Suppressor macrophage (primary cell): ENCODE measurements at regions not wholly inside any gene's neighbourhood (a gene's known extent, or its start where the extent isn't known, plus 50 kb on each side); places are given as distances from the start of the nearest gene placed in this dataset.

Experiments
- DNase-seq, 4 experiments: peaks; one replicate each; pipeline ENCODE4 v3.0.0-alpha.2; 2020 to 2022

DNA sequence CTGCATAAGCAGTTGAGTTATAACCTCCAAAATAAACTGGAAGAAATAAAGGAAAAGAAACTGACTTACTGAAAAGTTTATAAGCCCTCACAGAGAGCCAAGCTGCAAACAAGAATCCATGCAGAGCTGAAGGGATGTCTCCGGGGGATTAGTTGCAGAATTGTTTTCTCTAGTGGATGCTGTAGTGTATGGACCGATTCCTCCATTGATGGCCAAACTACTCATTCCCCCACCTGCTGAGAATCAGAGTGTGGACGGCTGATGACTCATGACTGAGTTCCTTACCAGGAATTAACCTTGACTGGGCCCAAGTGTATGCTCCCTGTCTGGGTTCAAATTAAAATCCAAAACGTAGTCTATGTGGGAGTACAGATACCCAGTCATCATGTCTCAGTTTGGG lies 93.9 kb upstream of the CDH8 start:
- no peak for DNase-seq

DNA sequence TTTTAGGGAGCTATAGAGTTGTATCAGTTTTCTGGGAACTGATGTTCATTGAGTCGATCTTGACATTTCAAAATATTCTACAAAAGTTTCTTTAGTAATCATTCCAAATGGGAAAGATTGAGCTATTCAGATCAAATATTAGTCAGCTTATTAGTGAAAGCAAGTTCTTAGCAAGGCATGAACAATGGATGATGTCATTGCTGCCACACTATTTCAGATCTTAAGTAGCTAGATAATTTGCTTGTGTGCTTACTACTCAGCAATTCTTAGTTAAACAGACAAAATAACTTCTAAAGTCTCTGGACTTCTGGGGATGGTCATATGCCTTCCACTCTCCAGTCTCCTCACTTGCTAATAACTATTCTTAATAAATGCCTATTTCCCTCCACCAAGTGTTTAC lies 69.0 kb upstream of the CDH8 start:
- DNase-seq: no peak

DNA sequence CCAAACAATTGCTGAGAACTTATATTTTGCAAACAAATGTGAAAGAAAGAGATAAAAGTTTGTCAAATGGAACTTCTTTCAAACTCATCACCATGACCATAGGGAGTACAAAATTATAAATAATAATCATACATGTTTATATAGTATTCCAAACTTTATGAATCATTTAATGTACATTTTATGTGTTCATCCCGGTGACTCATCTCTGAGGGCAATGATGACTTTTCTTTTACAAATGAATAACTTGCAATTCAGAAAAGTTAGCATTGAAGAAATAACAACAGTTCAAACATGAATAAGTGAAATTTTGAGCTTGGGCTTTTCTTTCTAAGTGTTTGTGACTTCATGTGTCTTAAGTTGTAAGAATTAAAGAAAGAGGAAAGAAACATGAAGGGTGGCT lies 66.3 kb upstream of the CDH8 start:
- no peak for DNase-seq

DNA sequence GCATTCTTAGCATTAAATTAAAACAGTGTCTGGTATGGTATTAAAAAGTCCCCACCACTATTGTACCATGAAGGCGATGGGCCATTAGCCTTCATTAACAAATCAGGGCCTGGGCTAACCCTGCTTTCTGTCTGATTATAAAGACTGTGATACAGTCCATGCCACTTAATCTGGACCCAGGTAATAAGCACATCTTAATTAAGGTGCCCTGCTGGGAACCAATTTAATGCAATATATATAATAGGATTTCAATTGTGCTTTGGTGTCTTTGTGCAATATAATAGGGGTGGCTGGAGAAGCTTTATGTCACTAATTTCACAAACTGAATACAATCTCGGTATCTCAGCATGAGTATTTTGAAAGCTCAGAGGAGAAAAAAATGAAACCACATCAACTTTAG lies 64.4 kb upstream of the CDH8 start:
- no peak for DNase-seq

DNA sequence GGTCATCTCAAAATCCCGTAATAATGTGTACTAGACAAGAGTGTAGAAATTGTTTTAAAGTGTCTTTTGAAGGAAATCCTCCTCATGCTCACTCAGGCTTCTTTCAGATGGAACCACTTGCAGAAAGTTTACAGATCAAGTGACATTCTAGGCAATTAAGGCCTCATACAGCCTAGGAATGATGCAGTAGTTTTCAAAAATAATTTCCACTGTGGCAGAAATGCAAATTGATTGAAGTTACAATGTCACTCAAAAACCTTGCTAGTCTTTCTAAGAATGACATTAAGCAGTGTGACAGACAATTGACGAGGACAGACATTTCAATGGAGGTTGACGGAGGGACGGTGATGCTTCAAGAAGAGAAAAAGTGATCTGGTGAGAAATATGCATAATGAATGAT lies 53.5 kb upstream of the CDH8 start:
- DNase-seq: no peak

DNA sequence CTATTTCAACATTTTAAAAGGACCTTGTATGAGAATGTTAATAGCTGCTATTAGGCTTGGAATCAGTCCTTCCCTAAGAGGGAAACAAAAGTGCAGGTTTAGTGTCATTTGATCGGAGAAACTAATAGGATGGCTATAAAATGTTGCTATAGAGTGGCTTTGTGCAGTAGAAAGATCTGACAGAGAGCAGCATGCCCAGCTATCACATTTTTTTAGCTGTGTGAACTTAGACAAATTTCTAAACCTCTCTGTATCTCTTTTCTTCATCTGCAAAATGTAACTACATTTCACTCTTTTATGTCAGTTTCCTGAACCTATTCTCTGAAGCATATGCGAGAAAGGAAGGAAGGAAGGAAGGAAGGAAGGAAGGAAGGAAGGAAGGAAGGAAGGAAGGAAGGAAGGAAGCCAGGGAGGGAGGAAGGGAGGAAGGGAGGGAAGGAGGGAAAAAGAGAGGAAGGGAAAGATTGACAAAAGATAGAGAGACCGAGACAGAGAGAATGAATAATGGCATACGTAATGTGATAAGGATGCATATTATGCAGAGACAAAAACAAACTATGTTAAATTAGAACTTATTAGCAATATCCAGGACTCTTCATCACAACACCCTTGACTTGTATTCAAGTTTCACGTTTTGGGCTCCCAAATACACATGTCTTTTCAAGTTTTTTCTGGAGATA lies 52.6 kb upstream of the CDH8 start:
- no peak for DNase-seq
